GM12865 (cell line): ENCODE measurements at regions not wholly inside any gene's neighbourhood (a gene's known extent, or its start where the extent isn't known, plus 50 kb on each side); places are given as distances from the start of the nearest gene placed in this dataset.

Experiments
- DNase-seq: peaks from one replicate; pipeline ENCODE4 v3.0.0; 2010; ENCODE audit warnings: low read depth
- H3K4me3 ChIP-seq: 2 replicates; pipeline ENCODE4 v1.5.1; 2011; ENCODE audit warnings: mild to moderate bottlenecking, low read depth, low read length, control low read depth
- CTCF ChIP-seq: IDR thresholded peaks from 2 replicates; pipeline ENCODE4 v1.5.1; 2011; ENCODE audit warnings: low read length, control low read depth, low read depth, inconsistent platforms; ENCODE audit not compliant: insufficient read depth; ENCODE audit errors: missing control alignments

DNA sequence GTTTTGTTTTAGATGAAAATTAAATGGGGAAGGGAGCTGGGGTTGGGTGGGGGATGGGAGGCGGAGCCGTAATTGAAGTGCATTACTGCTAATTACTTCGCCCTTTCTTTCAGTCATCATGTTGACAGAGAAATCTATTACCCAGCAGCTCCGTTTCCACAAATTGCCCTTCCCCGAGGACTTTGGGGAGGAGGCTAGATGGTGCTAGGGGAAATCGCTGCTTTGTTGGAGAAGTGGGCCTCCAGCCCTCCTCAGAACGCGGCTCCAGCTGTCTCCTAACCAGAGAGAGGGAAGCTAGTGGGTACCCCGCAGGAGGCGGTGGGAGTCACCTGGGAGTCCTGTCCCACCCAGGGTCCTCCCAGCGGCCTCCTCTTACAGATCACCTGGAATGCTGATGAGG lies 130.9 kb upstream of the MYCN start:
- no peak for DNase-seq
- no peak for TF ChIP-seq CTCF

DNA sequence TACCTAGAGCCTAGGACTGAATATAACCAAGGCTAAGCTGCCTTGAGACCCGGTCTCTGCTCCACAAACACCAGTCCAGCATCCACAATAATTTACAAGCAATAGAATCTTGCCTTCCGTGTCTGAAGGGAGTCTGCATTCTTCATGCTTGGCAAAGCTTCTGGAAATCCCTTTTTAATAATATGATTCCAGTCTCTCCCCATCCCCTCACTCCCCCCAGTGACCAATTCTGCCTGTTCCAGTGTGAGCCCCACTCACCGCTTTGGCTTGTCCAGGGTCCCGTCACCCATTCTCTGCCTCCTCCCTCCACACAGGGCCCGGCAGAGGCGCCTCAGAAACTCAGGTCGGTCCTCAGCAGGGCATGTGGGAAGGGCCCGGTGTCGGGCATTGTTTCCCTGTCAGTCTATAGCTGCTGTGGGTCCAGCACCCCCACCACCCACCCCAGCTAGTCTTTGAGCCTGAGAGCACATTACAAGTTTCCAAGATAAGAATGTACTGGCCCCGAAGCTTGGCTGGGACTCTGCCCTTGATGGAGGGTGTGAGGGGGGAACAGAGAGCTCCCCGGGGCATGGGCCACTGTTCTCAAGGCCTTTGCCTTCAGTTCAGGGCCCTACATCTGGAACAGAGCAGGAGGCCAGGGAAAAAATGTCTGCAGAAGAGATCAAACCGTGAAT lies 129.7 kb upstream of the MYCN start:
- no peak for TF ChIP-seq CTCF

More for the DNA sequence above, 130.9 kb upstream of the MYCN start:
- H3K4me3 ChIP-seq, result no peak overlapping the region

GRCh38 chr2:15811367-15811766 lies 129.0 kb upstream of the MYCN start:
- no peak for TF ChIP-seq CTCF
- H3K4me3 ChIP-seq, result no peak overlapping the region
- no peak for DNase-seq

More for the DNA sequence above, 129.7 kb upstream of the MYCN start:
- no peak overlapping the region for H3K4me3 ChIP-seq
- DNase-seq, result no peak

- TF ChIP-seq CTCF, result no peak
- no peak for DNase-seq
- H3K4me3 ChIP-seq, result no peak overlapping the region
These were observed 128.1 kb upstream of the MYCN start for GRCh38 chr2:15812187-15812780.

GRCh38 chr2:15813481-15814266 lies 126.7 kb upstream of the MYCN start:
- DNase-seq, result no peak
- H3K4me3 ChIP-seq, result no peak overlapping the region

GRCh38 chr2:15814403-15814802 lies 125.9 kb upstream of the MYCN start:
- TF ChIP-seq CTCF, result no peak
- no peak for DNase-seq
- no peak overlapping the region for H3K4me3 ChIP-seq

More at GRCh38 chr2:15813481-15814266, 126.7 kb upstream of the MYCN start:
- no peak for TF ChIP-seq CTCF
